ENCODE measurements at regions not wholly inside any gene's neighbourhood (a gene's known extent, or its start where the extent isn't known, plus 50 kb on each side); places are given as distances from the start of the nearest gene placed in this dataset.

DNA sequence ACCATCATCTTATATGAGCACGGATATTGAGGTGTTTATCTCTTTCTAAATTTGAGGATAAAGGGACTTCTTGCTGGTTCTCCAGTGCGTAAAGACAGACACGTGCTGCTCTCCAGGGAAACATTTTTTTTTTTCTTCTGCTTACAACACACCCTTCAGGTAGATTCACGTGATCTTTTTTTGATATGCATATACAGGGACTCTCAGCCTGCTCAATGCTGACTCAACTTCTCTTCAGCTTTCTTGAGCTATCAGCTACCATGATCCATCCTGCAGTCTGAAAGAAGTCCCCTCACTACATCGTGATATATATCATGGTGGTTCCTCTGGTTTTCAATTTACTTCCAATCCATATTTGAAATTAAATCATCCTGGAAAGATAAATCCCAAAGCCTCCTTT, 87.1 kb upstream of the SLITRK3 start:
- TF ChIP-seq CTCF (IDR thresholded peaks at IDR 0.05; ENCODE audit: extremely low read depth, insufficient read depth, missing control alignments) = no peak
- DNase-seq (ENCODE audit: low spot score) = no peak
- in situ Hi-C loops (cut with MboI; ENCODE audit: low pct_unique_long_range_greater_than_20kb, low sequenced_read_pairs, unreplicated experiment) = no loop called here

DNA sequence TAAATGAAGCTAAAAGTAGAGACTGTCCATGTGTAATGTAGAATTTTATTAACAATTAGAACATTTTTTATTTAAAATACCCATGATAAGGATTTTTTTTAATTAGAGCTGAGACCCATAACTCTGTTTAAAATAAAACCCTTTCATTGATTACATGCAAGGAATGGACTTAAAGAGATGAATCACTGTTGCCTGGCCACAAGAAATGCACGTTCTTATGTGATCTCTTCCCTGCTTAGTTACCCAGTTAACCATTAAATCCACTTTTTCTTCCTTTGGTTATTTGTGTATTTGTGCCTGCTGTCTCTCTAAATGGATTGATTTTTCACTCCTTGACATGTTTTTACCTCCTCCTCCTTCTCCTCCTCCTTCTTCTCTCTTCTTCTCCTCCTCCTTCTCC, 83.3 kb upstream of the SLITRK3 start:
- in situ Hi-C loops (cut with MboI; ENCODE audit: low pct_unique_long_range_greater_than_20kb, low sequenced_read_pairs, unreplicated experiment) = no loop called here
- TF ChIP-seq CTCF (IDR thresholded peaks at IDR 0.05; ENCODE audit: extremely low read depth, insufficient read depth, missing control alignments) = no peak
- DNase-seq (ENCODE audit: low spot score) = no peak

DNA sequence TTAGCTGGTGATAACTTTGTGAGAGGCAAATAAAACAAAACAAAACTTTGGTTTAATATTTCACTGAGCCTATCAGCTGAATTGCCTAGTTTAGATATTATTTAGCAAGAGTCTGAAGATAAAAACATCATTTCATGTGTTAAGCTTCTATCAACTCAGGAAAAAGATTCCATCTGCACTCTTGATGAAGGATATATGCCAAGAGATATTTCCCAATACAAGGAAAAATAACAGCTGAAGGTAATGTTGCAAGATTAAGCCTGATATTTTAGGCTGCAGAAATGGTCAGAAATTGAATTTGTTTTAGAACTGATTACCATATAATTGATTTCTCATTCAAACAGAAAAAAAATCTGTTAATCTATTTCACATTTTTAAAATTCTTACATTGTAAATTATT, 77.2 kb upstream of the SLITRK3 start:
- no peak for DNase-seq (ENCODE audit: low spot score)
- in situ Hi-C loops (cut with MboI; ENCODE audit: low pct_unique_long_range_greater_than_20kb, low sequenced_read_pairs, unreplicated experiment) = no loop called here
- no peak for TF ChIP-seq CTCF (IDR thresholded peaks at IDR 0.05; ENCODE audit: extremely low read depth, insufficient read depth, missing control alignments)

DNA sequence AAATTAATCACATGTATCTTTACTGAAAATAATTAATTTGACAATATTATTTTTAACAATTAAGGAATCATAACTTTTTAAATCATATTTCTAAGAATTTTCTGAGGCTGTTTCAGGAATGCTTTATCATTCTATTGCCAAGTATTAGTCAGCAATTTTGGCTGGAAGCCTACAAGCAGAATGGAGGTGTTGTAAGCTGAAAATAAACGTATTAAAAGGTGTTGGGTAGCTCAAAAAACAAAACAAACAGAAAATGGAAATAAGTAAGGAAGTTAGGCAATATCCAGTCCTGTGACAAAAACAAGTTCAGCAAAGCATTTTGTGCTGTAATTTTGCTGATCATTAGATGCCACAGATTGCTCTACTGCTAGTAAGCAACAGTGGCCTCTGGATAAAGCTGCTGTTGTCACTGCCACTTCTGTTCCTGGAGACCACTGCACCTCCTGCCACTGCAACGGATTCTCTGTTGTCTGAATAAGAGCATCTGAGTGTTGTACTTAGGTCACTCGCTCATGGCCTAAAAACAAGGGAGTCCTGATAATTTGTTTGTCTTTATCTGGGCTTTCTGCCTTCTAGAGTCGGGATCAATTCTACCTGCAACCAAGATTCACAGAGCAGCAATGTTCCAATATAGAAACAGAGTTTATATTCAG, 63.5 kb upstream of the SLITRK3 start:
- TF ChIP-seq CTCF (IDR thresholded peaks at IDR 0.05; ENCODE audit: extremely low read depth, insufficient read depth, missing control alignments) = no peak
- no peak for DNase-seq (ENCODE audit: low spot score)
- in situ Hi-C loops (cut with MboI; ENCODE audit: low pct_unique_long_range_greater_than_20kb, low sequenced_read_pairs, unreplicated experiment) = no loop called here

DNA sequence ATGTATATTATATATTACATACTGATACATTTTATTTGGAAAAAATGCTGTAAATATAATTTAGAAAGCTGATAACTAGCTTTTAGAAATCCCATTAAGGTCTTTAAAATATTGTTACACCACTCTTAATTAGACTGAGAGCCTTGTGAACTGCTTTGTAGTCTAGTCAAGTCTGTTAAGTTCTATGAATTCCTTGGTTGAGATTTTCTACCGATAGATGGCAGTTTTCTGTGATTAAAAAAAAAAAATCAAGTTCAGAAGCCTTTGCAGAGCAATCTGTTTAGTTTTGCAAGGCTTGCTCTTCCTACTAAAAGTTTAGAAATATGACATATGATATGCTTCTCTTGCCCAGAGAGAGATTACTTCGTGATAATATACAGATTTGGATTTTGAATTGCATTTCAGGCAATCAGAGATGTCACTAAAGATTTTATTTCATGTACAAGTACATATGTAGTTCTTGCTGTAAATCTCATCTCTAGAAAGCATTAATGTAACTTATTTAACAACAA, 60.4 kb upstream of the SLITRK3 start:
- no peak for DNase-seq (ENCODE audit: low spot score)
- no peak for TF ChIP-seq CTCF (IDR thresholded peaks at IDR 0.05; ENCODE audit: extremely low read depth, insufficient read depth, missing control alignments)
- in situ Hi-C loops (cut with MboI; ENCODE audit: low pct_unique_long_range_greater_than_20kb, low sequenced_read_pairs, unreplicated experiment) = no loop called here

- in situ Hi-C loops (cut with MboI; ENCODE audit: low pct_unique_long_range_greater_than_20kb, low sequenced_read_pairs, unreplicated experiment) = no loop called here
- no peak for DNase-seq (ENCODE audit: low spot score)
Measured at GRCh38 chr3:165254812-165255211, 58.6 kb upstream of the SLITRK3 start.

More at GRCh38 chr3:165254812-165255211, 58.6 kb upstream of the SLITRK3 start:
- TF ChIP-seq CTCF (IDR thresholded peaks at IDR 0.05; ENCODE audit: extremely low read depth, insufficient read depth, missing control alignments) = peak; percentile 4

All from GM13977 (cell line).